WTC11 (cell line): ENCODE measurements at regions not wholly inside any gene's neighbourhood (a gene's known extent, or its start where the extent isn't known, plus 50 kb on each side); places are given as distances from the start of the nearest gene placed in this dataset.

Experiments used
- ATAC-seq: fragments of 200-7000 bp; cut with Tn5 transposase; 2 replicates; pipeline ENCODE4 v1.10.0; 2021; ENCODE audit warnings: mild to moderate bottlenecking, moderate library complexity
- CTCF ChIA-PET: fragments of 300-600 bp; sonication (Branson Sonifier 250); formaldehyde crosslinking; loops from one replicate; lab custom pipeline; 2021; ENCODE audit warnings: antibody characterized with exemption; lab: Charles Lee
- POLR2A ChIA-PET: fragments of 350-600 bp; sonication (Branson Sonifier 250); formaldehyde crosslinking; loops from one replicate; lab custom pipeline; 2021; ENCODE audit warnings: antibody characterized with exemption; lab: Charles Lee
- DNase-seq: peaks from one replicate; pipeline ENCODE4 v3.0.0; 2021; ENCODE audit warnings: low spot score
- H3K27ac Mint-ChIP-seq: 2 replicates; pipeline ENCODE4 v1.8.0; 2021; ENCODE audit warnings: mixed read lengths
- H3K27me3 Mint-ChIP-seq: 2 replicates; pipeline ENCODE4 v1.8.0; 2021; ENCODE audit warnings: low read depth, mild to moderate bottlenecking, moderate library complexity, mixed read lengths
- H3K36me3 Mint-ChIP-seq: 2 replicates; pipeline ENCODE4 v1.8.0; 2021; ENCODE audit warnings: mixed read lengths
- H3K4me1 Mint-ChIP-seq: 2 replicates; pipeline ENCODE4 v1.8.0; 2022; ENCODE audit warnings: mixed read lengths
- H3K4me3 Mint-ChIP-seq: 2 replicates; pipeline ENCODE4 v1.8.0; 2021; ENCODE audit warnings: mild to moderate bottlenecking, moderate library complexity, mixed read lengths
- H3K9me3 Mint-ChIP-seq: 2 replicates; pipeline ENCODE4 v1.8.0; 2021; ENCODE audit warnings: mixed read lengths
- ATF1 ChIP-seq: sonication (generic); formaldehyde crosslinking; IDR thresholded peaks from 2 replicates; pipeline ENCODE4 v1.8.1; 2023; ENCODE audit warnings: mild to moderate bottlenecking, moderate library complexity, missing genetic modification reagents
- ETV6 ChIP-seq: sonication (generic); formaldehyde crosslinking; IDR thresholded peaks from 2 replicates; pipeline ENCODE4 v1.8.1; 2022; ENCODE audit warnings: mild to moderate bottlenecking, missing genetic modification reagents
- GABPB1 ChIP-seq: sonication (generic); formaldehyde crosslinking; IDR thresholded peaks from 2 replicates; pipeline ENCODE4 v1.8.1; 2023; ENCODE audit warnings: mild to moderate bottlenecking, missing genetic modification reagents
- GRHL2 ChIP-seq: fragments of 250-450 bp; sonication (Bioruptor Pico); IDR thresholded peaks from 2 replicates; pipeline ENCODE4 v1.8.0; 2022; ENCODE audit warnings: mild to moderate bottlenecking, moderate library complexity; ENCODE audit not compliant: insufficient replicate concordance, severe bottlenecking
- SMAD3 ChIP-seq: sonication (generic); formaldehyde crosslinking; IDR thresholded peaks from 2 replicates; pipeline ENCODE4 v1.8.0; 2022; ENCODE audit warnings: missing genetic modification reagents, mild to moderate bottlenecking, borderline replicate concordance
- TEAD4 ChIP-seq: sonication (generic); formaldehyde crosslinking; IDR thresholded peaks from 2 replicates; pipeline ENCODE4 v1.8.0; 2022; ENCODE audit warnings: mild to moderate bottlenecking, missing genetic modification reagents
- ZNF138 ChIP-seq: sonication (generic); formaldehyde crosslinking; conservative IDR thresholded peaks from 2 replicates; pipeline ENCODE4 v1.8.1; 2022; ENCODE audit warnings: mild to moderate bottlenecking, moderate library complexity, missing genetic modification reagents
- ZNF219 ChIP-seq: sonication (generic); formaldehyde crosslinking; IDR thresholded peaks from 2 replicates; pipeline ENCODE4 v1.8.0; 2023; ENCODE audit warnings: missing genetic modification reagents, mild to moderate bottlenecking, borderline replicate concordance
- TF ChIP-seq, protein P1 (sequence below): fragments of 250-450 bp; sonication (Bioruptor Pico); IDR thresholded peaks from 2 replicates; pipeline ENCODE4 v1.9.0; 2021; ENCODE audit warnings: mild to moderate bottlenecking
- TF ChIP-seq, protein P2 (sequence below): sonication (generic); formaldehyde crosslinking; IDR thresholded peaks from 2 replicates; pipeline ENCODE4 v1.8.1; 2022; ENCODE audit warnings: mild to moderate bottlenecking, moderate library complexity, missing genetic modification reagents
- TF ChIP-seq, protein P3 (sequence below): fragments of 250-450 bp; sonication (Bioruptor Pico); IDR thresholded peaks from 2 replicates; pipeline ENCODE4 v2.1.2; 2022; ENCODE audit warnings: mild to moderate bottlenecking, moderate library complexity
- TF ChIP-seq, protein P4 (sequence below): fragments of 250-450 bp; sonication (Bioruptor Pico); IDR thresholded peaks from 2 replicates; pipeline ENCODE4 v1.9.0; 2021; ENCODE audit warnings: moderate library complexity, mild to moderate bottlenecking, inconsistent platforms, borderline replicate concordance
- TF ChIP-seq, protein P5 (sequence below): fragments of 250-450 bp; sonication (Bioruptor Pico); conservative IDR thresholded peaks from 2 replicates; pipeline ENCODE4 v1.9.0; 2021; ENCODE audit warnings: mild to moderate bottlenecking
- TF ChIP-seq, protein P6 (sequence below): sonication (generic); formaldehyde crosslinking; IDR thresholded peaks from 2 replicates; pipeline ENCODE4 v1.8.0; 2023; ENCODE audit warnings: missing genetic modification reagents, mild to moderate bottlenecking, borderline replicate concordance

DNA sequence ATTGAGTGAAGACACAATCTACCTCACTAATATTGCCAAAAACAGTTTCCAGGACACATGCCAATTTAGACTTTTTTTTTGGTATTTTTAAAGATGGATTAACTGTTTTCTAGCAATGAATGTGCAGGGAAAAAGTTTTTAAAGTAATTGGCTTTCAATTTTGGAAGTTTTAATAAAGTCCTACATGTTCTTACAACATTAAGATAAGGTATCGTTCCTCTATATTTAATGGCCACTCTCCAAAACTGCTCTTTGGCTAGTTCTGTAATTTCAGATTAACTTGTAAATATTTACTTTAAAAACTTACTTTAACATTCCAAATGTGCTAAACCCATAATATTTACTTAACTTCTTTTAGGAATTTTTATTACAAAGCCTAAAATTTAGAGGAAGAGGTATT, 1332.2 kb upstream of the PRMT6 start (continued):
- TF ChIP-seq ETV6 (CRISPR knock-in tag), result no peak
- no peak for TF ChIP-seq GABPB1
- TF ChIP-seq, protein P1, sequence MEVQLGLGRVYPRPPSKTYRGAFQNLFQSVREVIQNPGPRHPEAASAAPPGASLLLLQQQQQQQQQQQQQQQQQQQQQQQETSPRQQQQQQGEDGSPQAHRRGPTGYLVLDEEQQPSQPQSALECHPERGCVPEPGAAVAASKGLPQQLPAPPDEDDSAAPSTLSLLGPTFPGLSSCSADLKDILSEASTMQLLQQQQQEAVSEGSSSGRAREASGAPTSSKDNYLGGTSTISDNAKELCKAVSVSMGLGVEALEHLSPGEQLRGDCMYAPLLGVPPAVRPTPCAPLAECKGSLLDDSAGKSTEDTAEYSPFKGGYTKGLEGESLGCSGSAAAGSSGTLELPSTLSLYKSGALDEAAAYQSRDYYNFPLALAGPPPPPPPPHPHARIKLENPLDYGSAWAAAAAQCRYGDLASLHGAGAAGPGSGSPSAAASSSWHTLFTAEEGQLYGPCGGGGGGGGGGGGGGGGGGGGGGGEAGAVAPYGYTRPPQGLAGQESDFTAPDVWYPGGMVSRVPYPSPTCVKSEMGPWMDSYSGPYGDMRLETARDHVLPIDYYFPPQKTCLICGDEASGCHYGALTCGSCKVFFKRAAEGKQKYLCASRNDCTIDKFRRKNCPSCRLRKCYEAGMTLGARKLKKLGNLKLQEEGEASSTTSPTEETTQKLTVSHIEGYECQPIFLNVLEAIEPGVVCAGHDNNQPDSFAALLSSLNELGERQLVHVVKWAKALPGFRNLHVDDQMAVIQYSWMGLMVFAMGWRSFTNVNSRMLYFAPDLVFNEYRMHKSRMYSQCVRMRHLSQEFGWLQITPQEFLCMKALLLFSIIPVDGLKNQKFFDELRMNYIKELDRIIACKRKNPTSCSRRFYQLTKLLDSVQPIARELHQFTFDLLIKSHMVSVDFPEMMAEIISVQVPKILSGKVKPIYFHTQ (CRISPR knock-in tag), result no peak
- TF ChIP-seq, protein P2, sequence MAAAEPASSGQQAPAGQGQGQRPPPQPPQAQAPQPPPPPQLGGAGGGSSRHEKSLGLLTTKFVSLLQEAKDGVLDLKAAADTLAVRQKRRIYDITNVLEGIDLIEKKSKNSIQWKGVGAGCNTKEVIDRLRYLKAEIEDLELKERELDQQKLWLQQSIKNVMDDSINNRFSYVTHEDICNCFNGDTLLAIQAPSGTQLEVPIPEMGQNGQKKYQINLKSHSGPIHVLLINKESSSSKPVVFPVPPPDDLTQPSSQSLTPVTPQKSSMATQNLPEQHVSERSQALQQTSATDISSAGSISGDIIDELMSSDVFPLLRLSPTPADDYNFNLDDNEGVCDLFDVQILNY, result no peak
- TF ChIP-seq ATF1 (CRISPR knock-in tag), result no peak

DNA sequence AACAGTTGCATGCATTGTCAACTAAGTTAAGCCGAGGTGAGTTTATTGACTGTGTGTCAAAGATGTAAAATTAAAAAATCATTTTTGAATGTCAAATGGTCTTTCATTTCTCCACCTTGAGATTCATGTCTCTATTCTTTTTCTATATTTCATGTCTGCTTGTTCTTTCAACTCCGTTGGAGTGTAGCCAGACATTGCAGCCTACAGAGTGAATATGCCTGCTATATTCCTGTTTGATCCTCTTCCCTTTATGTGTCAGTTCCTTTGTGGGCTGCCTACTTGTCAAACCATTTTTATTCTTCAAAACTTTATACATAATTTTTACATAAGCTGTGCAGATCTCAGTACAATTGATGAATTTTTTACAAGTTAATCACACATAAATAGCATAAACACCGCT, 1325.8 kb upstream of the PRMT6 start:
- Mint-ChIP-seq H3K27ac (no peak overlapping the region), H3K27me3 (no peaks in the 10 kb centered on the region; the same call in 1 of the 2 replicates), H3K4me1 (no peaks in the 10 kb centered on the region), H3K9me3 (no peaks in the 10 kb centered on the region), H3K36me3 (no peaks in the 10 kb centered on the region), H3K4me3 (no peak overlapping the region)
- TF ChIP-seq SMAD3 (CRISPR knock-in tag) (no peak), TEAD4 (CRISPR knock-in tag) (no peak), GRHL2 (CRISPR knock-in tag) (no peak), ZNF138 (CRISPR knock-in tag) (no peak), ZNF219 (CRISPR knock-in tag) (no peak)
- TF ChIP-seq, protein P3, sequence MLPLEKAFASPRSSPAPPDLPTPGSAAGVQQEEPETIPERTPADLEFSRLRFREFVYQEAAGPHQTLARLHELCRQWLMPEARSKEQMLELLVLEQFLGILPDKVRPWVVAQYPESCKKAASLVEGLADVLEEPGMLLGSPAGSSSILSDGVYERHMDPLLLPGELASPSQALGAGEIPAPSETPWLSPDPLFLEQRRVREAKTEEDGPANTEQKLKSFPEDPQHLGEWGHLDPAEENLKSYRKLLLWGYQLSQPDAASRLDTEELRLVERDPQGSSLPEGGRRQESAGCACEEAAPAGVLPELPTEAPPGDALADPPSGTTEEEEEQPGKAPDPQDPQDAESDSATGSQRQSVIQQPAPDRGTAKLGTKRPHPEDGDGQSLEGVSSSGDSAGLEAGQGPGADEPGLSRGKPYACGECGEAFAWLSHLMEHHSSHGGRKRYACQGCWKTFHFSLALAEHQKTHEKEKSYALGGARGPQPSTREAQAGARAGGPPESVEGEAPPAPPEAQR, result no peak
- TF ChIP-seq, protein P4, sequence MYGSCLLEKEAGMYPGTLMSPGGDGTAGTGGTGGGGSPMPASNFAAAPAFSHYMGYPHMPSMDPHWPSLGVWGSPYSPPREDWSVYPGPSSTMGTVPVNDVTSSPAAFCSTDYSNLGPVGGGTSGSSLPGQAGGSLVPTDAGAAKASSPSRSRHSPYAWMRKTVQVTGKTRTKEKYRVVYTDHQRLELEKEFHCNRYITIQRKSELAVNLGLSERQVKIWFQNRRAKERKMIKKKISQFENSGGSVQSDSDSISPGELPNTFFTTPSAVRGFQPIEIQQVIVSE (CRISPR knock-in tag), result no peak
- TF ChIP-seq, protein P2, result no peak
- TF ChIP-seq, protein P5, sequence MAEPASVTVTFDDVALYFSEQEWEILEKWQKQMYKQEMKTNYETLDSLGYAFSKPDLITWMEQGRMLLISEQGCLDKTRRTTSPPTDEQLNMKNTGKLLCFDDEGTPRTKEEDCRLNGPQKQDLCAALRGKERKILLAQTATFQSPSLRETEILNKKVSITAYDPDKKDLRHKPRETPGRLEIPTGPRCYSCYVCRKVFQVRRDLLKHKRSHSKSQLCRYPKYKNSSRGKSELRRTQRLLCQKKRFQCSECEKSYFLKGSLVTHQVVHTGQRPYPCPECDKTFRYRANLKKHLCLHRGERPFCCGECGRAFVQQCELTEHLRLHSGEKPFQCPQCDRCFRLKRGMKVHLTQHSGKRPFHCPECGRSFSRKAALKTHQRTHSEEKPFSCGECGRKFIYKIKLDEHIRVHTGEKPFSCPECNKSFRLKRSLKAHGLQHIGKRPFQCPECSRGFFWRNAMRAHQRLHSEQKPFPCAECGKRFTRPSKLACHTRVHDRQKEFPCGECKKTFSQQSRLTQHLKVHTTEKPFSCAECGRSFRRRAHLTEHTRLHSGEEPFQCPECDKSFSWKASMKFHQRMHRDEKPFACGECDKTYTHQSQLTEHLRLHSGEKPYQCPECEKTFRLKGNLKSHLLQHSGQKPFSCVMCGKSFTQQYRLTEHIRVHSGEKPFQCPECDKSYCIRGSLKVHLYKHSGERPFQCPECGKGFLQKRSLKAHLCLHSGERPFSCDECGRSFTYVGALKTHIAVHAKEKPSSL (CRISPR knock-in tag), result no peak
- TF ChIP-seq, protein P6, sequence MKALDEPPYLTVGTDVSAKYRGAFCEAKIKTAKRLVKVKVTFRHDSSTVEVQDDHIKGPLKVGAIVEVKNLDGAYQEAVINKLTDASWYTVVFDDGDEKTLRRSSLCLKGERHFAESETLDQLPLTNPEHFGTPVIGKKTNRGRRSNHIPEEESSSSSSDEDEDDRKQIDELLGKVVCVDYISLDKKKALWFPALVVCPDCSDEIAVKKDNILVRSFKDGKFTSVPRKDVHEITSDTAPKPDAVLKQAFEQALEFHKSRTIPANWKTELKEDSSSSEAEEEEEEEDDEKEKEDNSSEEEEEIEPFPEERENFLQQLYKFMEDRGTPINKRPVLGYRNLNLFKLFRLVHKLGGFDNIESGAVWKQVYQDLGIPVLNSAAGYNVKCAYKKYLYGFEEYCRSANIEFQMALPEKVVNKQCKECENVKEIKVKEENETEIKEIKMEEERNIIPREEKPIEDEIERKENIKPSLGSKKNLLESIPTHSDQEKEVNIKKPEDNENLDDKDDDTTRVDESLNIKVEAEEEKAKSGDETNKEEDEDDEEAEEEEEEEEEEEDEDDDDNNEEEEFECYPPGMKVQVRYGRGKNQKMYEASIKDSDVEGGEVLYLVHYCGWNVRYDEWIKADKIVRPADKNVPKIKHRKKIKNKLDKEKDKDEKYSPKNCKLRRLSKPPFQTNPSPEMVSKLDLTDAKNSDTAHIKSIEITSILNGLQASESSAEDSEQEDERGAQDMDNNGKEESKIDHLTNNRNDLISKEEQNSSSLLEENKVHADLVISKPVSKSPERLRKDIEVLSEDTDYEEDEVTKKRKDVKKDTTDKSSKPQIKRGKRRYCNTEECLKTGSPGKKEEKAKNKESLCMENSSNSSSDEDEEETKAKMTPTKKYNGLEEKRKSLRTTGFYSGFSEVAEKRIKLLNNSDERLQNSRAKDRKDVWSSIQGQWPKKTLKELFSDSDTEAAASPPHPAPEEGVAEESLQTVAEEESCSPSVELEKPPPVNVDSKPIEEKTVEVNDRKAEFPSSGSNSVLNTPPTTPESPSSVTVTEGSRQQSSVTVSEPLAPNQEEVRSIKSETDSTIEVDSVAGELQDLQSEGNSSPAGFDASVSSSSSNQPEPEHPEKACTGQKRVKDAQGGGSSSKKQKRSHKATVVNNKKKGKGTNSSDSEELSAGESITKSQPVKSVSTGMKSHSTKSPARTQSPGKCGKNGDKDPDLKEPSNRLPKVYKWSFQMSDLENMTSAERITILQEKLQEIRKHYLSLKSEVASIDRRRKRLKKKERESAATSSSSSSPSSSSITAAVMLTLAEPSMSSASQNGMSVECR (CRISPR knock-in tag), result no peak
- CTCF ChIA-PET, result no interaction called here
- ATAC-seq (no peak), DNase-seq (no peak)
- POLR2A ChIA-PET, result no interaction called here
